ENCODE measurements at regions not wholly inside any gene's neighbourhood (a gene's known extent, or its start where the extent isn't known, plus 50 kb on each side); places are given as distances from the start of the nearest gene placed in this dataset.

GRCh38 chr2:12326449-12327190, 390.1 kb upstream of the TRIB2 start:
- no peak for FAIRE-seq

GRCh38 chr2:12330916-12331315, 385.8 kb upstream of the TRIB2 start:
- no peak for FAIRE-seq

- no peak for FAIRE-seq
Measured at GRCh38 chr2:12331698-12332097, 385.0 kb upstream of the TRIB2 start.

GRCh38 chr2:12333293-12333692, 383.4 kb upstream of the TRIB2 start:
- no peak for FAIRE-seq

- FAIRE-seq: no peak
Measured at GRCh38 chr2:12334412-12334966, 382.2 kb upstream of the TRIB2 start.

- no peak for FAIRE-seq
Measured at GRCh38 chr2:12335131-12335530, 381.6 kb upstream of the TRIB2 start.

GRCh38 chr2:12335995-12336394, 380.7 kb upstream of the TRIB2 start:
- FAIRE-seq: no peak

GRCh38 chr2:12338946-12339697, 377.6 kb upstream of the TRIB2 start:
- no peak for FAIRE-seq

GRCh38 chr2:12340164-12340563, 376.6 kb upstream of the TRIB2 start:
- FAIRE-seq: no peak

GRCh38 chr2:12341215-12341614, 375.5 kb upstream of the TRIB2 start:
- FAIRE-seq: no peak

GRCh38 chr2:12341920-12342319, 374.8 kb upstream of the TRIB2 start:
- FAIRE-seq: no peak

GRCh38 chr2:12343141-12343540, 373.6 kb upstream of the TRIB2 start:
- no peak for FAIRE-seq

GRCh38 chr2:12347066-12347493, 369.7 kb upstream of the TRIB2 start:
- no peak for FAIRE-seq

- FAIRE-seq: no peak
Measured at GRCh38 chr2:12348216-12348615, 368.5 kb upstream of the TRIB2 start.

GRCh38 chr2:12350821-12351220, 365.9 kb upstream of the TRIB2 start:
- FAIRE-seq: no peak

GRCh38 chr2:12352889-12353288, 363.8 kb upstream of the TRIB2 start:
- no peak for FAIRE-seq

- no peak for FAIRE-seq
Measured at GRCh38 chr2:12361506-12361905, 355.2 kb upstream of the TRIB2 start.

GRCh38 chr2:12363138-12363537, 353.6 kb upstream of the TRIB2 start:
- FAIRE-seq: no peak

GRCh38 chr2:12363569-12363968, 353.2 kb upstream of the TRIB2 start:
- FAIRE-seq: no peak

GRCh38 chr2:12369566-12369965, 347.2 kb upstream of the TRIB2 start:
- no peak for FAIRE-seq

GRCh38 chr2:12376025-12376424, 340.7 kb upstream of the TRIB2 start:
- no peak for FAIRE-seq

GRCh38 chr2:12379143-12379542, 337.6 kb upstream of the TRIB2 start:
- no peak for FAIRE-seq

GRCh38 chr2:12381543-12382325, 335.0 kb upstream of the TRIB2 start:
- no peak for FAIRE-seq

Data from endometrium (tissue), 2 donors.